A549 (cell line): ENCODE measurements at regions not wholly inside any gene's neighbourhood (a gene's known extent, or its start where the extent isn't known, plus 50 kb on each side); places are given as distances from the start of the nearest gene placed in this dataset.

ENCODE experiments used
- ATAC-seq, 2 experiments: fragments of 200-7000 bp in 1 of 2; fragments of >200 bp in 1 of 2; cut with Nextera tagmentation in 1 of 2; cut with Tn5 transposase in 1 of 2; 3 replicates each; pipeline versions ENCODE4 v1.8.0 to v1.9.1; 2018 to 2020; ENCODE audit warnings: mild to moderate bottlenecking in 1 of 2, moderate library complexity in 1 of 2
- CTCF ChIA-PET: fragments of 300-600 bp; sonication (Branson Sonifier 250); formaldehyde crosslinking; extraction: SDS; loops from one replicate; lab custom pipeline; 2021; ENCODE audit warnings: antibody characterized with exemption, inconsistent platforms; lab: Yijun Ruan, JAX
- POLR2A ChIA-PET: fragments of 350-600 bp; formaldehyde crosslinking; extraction: SDS; loops from one replicate; lab custom pipeline; 2021; ENCODE audit warnings: antibody characterized with exemption, inconsistent platforms; lab: Yijun Ruan, JAX
- DNase-seq, 2 experiments: peaks; one replicate each; pipeline versions ENCODE4 v3.0.0 to v3.0.0-alpha.2; 2011 to 2016; ENCODE audit warnings: low read depth in 1 of 2, low spot score in 1 of 2
- FAIRE-seq: peaks from 2 replicates; lab custom pipeline; 2011; peaks lifted over from hg19 to GRCh38; lab: Jason Lieb, UNC
- H3K27ac ChIP-seq, 2 experiments: fragments of >200 bp; sonication (Bioruptor Twin); formaldehyde crosslinking; 3 replicates each; pipeline ENCODE4 v1.5.1; 2016 to 2017
- H3K4me1 ChIP-seq: fragments of >200 bp; sonication (Bioruptor Twin); formaldehyde crosslinking; 3 replicates; pipeline ENCODE4 v1.6.1; 2016
- H3K4me2 ChIP-seq: fragments of >200 bp; sonication (Bioruptor Twin); formaldehyde crosslinking; 3 replicates; pipeline ENCODE4 v1.6.1; 2016
- H3K4me3 ChIP-seq: fragments of >200 bp; sonication (Bioruptor Twin); formaldehyde crosslinking; 3 replicates; pipeline ENCODE4 v1.5.1; 2016
- H3K9me3 ChIP-seq: fragments of >200 bp; sonication (Bioruptor Twin); formaldehyde crosslinking; 3 replicates; pipeline ENCODE4 v1.6.1; 2016
- CEBPB ChIP-seq, 2 experiments: fragments of >200 bp in 1 of 2; sonication (Bioruptor Twin) in 1 of 2; formaldehyde crosslinking in 1 of 2; IDR thresholded peaks; 2 replicates each; pipeline ENCODE4 v1.6.1; 2012 to 2016
- CHD2 ChIP-seq: fragments of 150-350 bp; IDR thresholded peaks from 2 replicates; pipeline ENCODE4 v1.6.1; 2014; ENCODE audit warnings: low read length; ENCODE audit not compliant: partially characterized antibody
- EHMT2 ChIP-seq: fragments of 200-600 bp; sonication (generic); IDR thresholded peaks from 2 replicates; pipeline ENCODE4 v1.6.1; 2016; ENCODE audit warnings: antibody characterized with exemption, low read depth, mild to moderate bottlenecking, moderate library complexity
- EP300 ChIP-seq, 2 experiments: fragments of >200 bp; sonication (Bioruptor Twin); formaldehyde crosslinking; IDR thresholded peaks; 2 replicates in 1 of 2; 3 replicates in 1 of 2; pipeline ENCODE4 v1.6.1; 2016 to 2017
- FOSB ChIP-seq: fragments of 250-450 bp; sonication (Bioruptor Pico); IDR thresholded peaks from 2 replicates; pipeline ENCODE4 v1.5.0; 2020; ENCODE audit warnings: mild to moderate bottlenecking, moderate library complexity
- FOSL2 ChIP-seq, 2 experiments: fragments of 450-650 bp in 1 of 2; fragments of >200 bp in 1 of 2; sonication (Bioruptor Twin) in 1 of 2; formaldehyde crosslinking; IDR thresholded peaks; 2 replicates each; pipeline versions ENCODE4 v1.5.0 to v1.6.1; 2016 to 2020; ENCODE audit warnings: mild to moderate bottlenecking in 1 of 2, moderate library complexity in 1 of 2
- FOXS1 ChIP-seq: fragments of 250-450 bp; sonication (Bioruptor Pico); IDR thresholded peaks from 2 replicates; pipeline ENCODE4 v1.5.0; 2020; ENCODE audit warnings: mild to moderate bottlenecking, moderate library complexity
- GATA3 ChIP-seq: IDR thresholded peaks from 2 replicates; pipeline ENCODE4 v1.6.1; 2012; ENCODE audit warnings: borderline replicate concordance
- HEYL ChIP-seq: fragments of 250-450 bp; sonication (Bioruptor Pico); IDR thresholded peaks from 2 replicates; pipeline ENCODE4 v1.8.0; 2021; ENCODE audit warnings: mild to moderate bottlenecking, moderate library complexity
- JUN ChIP-seq, 2 experiments: fragments of >200 bp; sonication (Bioruptor Twin); formaldehyde crosslinking; IDR thresholded peaks; 2 replicates in 1 of 2; 3 replicates in 1 of 2; pipeline ENCODE4 v1.6.1; 2016 to 2017
- MYC ChIP-seq: IDR thresholded peaks from 2 replicates; pipeline ENCODE4 v1.6.1; 2012; ENCODE audit warnings: mild to moderate bottlenecking, inconsistent platforms, low read length, improper control_type of control experiment, borderline replicate concordance
- PHF8 ChIP-seq: fragments of 200-600 bp; sonication (generic); IDR thresholded peaks from 2 replicates; pipeline ENCODE4 v1.6.1; 2016; ENCODE audit warnings: low read depth, mild to moderate bottlenecking, antibody characterized with exemption, moderate library complexity, borderline replicate concordance
- RAD21 ChIP-seq, 2 experiments: fragments of >200 bp in 1 of 2; sonication (Bioruptor Twin) in 1 of 2; formaldehyde crosslinking in 1 of 2; IDR thresholded peaks in 1 of 2; conservative IDR thresholded peaks in 1 of 2; 2 replicates in 1 of 2; 3 replicates in 1 of 2; pipeline ENCODE4 v1.6.1; 2012 to 2018; ENCODE audit warnings: inconsistent platforms in 1 of 2
- REST ChIP-seq: fragments of 200-600 bp; sonication (generic); IDR thresholded peaks from 2 replicates; pipeline ENCODE4 v1.6.1; 2016; ENCODE audit warnings: antibody characterized with exemption, mild to moderate bottlenecking, moderate library complexity
- RNF2 ChIP-seq: fragments of 200-600 bp; sonication (generic); IDR thresholded peaks from 2 replicates; pipeline ENCODE4 v1.6.1; 2016; ENCODE audit warnings: low read depth, mild to moderate bottlenecking, antibody characterized with exemption, moderate library complexity, borderline replicate concordance
- SREBF2 ChIP-seq: fragments of 450-650 bp; IDR thresholded peaks from 2 replicates; pipeline ENCODE4 v1.6.1; 2014; ENCODE audit warnings: mild to moderate bottlenecking, moderate library complexity
- TP53 ChIP-seq: fragments of 250-450 bp; sonication (Bioruptor Pico); IDR thresholded peaks from 2 replicates; pipeline ENCODE4 v1.5.0; 2021; ENCODE audit warnings: mild to moderate bottlenecking, moderate library complexity
- ZC3H11A ChIP-seq: fragments of 450-650 bp; IDR thresholded peaks from 2 replicates; pipeline ENCODE4 v1.6.1; 2014; ENCODE audit warnings: antibody characterized with exemption, mild to moderate bottlenecking
- ZSCAN20 ChIP-seq: fragments of 250-450 bp; sonication (Bioruptor Pico); IDR thresholded peaks from 2 replicates; pipeline ENCODE4 v1.8.0; 2022; ENCODE audit warnings: mild to moderate bottlenecking, moderate library complexity
- whole genome bisulfite sequencing: methylation state at CpG from one replicate; pipeline ENCODE4 v1.1.6; 2017; ENCODE audit errors: missing lambda C conversion rate; 5-methylcytosine and 5-hydroxymethylcytosine counted together
- TF ChIP-seq, protein P1 (sequence below): fragments of 150-350 bp; IDR thresholded peaks from 2 replicates; pipeline ENCODE4 v1.6.1; 2014; ENCODE audit warnings: low read depth, mild to moderate bottlenecking, low read length
- TF ChIP-seq, protein P2 (sequence below): fragments of 250-450 bp; sonication (Bioruptor Pico); IDR thresholded peaks from 2 replicates; pipeline ENCODE4 v1.5.0; 2020; ENCODE audit warnings: low read depth, mild to moderate bottlenecking, moderate library complexity

DNA sequence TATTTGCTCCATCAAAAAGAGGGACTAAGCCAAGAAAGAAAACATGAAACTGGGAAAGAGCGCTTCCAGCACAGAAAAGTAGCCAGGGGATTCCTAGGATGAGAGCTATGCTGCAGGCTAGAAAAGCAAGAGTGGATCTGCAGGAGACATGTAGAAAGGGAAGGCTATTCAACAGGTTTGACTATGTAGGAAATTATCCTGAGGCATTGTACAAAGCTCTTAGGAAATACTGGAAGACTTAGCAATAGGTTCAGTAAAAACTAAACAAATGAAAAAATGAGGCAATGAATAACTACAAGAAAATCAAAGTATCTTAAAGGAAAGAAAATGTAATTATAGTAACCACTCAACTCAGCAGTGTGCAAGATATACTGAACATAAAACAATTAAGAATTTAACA is 178.7 kb upstream of the FOXN2 start:
- Histone ChIP-seq H3K4me1 (no peaks in the 10 kb centered on the region), H3K4me3 (no peak overlapping the region), H3K4me2 (no peak overlapping the region), H3K27ac (no peak overlapping the region), H3K9me3 (no peaks in the 10 kb centered on the region)
- ChIA-PET CTCF (interaction anchor here (1.5 to 1.7 kb wide), 2 partner anchors 10 to 29 kb away, joined by 3 to 5 read pairs; no protein-coding TSS in a partner anchor), POLR2A (no interaction called here)
- WGBS, result 86% methylated on average over 1 of the region's 1 CpG
- ATAC-seq (no peak), DNase-seq (no peak), FAIRE-seq (no peak)
- no peak for TF ChIP-seq JUN (IDR thresholded peaks at IDR 0.05)
- no peak for TF ChIP-seq SREBF2
- TF ChIP-seq EHMT2, result no peak
- TF ChIP-seq MYC, result no peak
- no peak for TF ChIP-seq RNF2
- TF ChIP-seq CEBPB (IDR thresholded peaks at IDR 0.05), result no peak
- no peak for TF ChIP-seq CHD2

DNA sequence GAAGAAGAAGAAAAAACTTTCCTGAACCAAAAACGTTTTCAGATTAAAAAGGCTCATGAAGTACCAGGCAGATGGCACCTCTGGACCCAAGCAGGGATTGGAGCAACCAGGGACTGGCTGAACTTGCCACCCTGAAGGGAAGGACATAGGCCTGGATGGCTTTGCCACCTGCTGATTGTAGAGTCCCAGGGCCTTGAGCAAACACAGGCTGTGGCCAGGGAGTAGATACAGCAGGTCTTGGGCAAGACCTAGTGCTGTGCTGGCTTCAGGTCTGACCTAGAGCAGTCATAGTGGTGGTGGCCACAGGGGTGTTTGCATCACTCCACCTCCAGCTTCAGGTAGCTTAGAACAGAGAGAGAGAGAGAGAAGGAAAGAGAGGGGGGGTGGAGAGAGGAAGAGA is 176.7 kb upstream of the FOXN2 start:
- ChIA-PET POLR2A (no interaction called here), CTCF (no interaction called here)
- H3K4me3 ChIP-seq, result no peak overlapping the region
- no peak for TF ChIP-seq PHF8
- TF ChIP-seq, protein P1, sequence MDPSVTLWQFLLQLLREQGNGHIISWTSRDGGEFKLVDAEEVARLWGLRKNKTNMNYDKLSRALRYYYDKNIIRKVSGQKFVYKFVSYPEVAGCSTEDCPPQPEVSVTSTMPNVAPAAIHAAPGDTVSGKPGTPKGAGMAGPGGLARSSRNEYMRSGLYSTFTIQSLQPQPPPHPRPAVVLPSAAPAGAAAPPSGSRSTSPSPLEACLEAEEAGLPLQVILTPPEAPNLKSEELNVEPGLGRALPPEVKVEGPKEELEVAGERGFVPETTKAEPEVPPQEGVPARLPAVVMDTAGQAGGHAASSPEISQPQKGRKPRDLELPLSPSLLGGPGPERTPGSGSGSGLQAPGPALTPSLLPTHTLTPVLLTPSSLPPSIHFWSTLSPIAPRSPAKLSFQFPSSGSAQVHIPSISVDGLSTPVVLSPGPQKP, result no peak
- TF ChIP-seq FOSL2 (IDR thresholded peaks at IDR 0.05), result no peak
- no peak for TF ChIP-seq FOSL2 (CRISPR knock-in tag; IDR thresholded peaks at IDR 0.05)
- no peak for TF ChIP-seq HEYL (CRISPR knock-in tag)
- TF ChIP-seq, protein P2, sequence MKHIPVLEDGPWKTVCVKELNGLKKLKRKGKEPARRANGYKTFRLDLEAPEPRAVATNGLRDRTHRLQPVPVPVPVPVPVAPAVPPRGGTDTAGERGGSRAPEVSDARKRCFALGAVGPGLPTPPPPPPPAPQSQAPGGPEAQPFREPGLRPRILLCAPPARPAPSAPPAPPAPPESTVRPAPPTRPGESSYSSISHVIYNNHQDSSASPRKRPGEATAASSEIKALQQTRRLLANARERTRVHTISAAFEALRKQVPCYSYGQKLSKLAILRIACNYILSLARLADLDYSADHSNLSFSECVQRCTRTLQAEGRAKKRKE (CRISPR knock-in tag), result no peak
- no peak for TF ChIP-seq REST
- TF ChIP-seq CEBPB (IDR thresholded peaks at IDR 0.05), result no peak
- no peak for TF ChIP-seq EP300 (IDR thresholded peaks at IDR 0.05)
- no peak for TF ChIP-seq TP53 (CRISPR knock-in tag)
- no peak for TF ChIP-seq RNF2
- no peak for TF ChIP-seq GATA3
- TF ChIP-seq ZC3H11A, result no peak
- no peak for TF ChIP-seq ZSCAN20 (CRISPR knock-in tag)
- no peak for TF ChIP-seq RAD21 (conservative IDR thresholded peaks at IDR 0.05 in 1 of 2, IDR thresholded peaks at IDR 0.05 in 1 of 2)
- TF ChIP-seq FOSB (CRISPR knock-in tag), result no peak
- no peak for TF ChIP-seq FOXS1 (CRISPR knock-in tag)
- WGBS, result 0% methylated on average over 1 of the region's 1 CpG
- H3K4me2 ChIP-seq, result no peak overlapping the region
- FAIRE-seq (no peak), DNase-seq (no peak), ATAC-seq (peak; percentile 30 to 41; a peak in 3 of 6 replicates)
- no peaks in the 10 kb centered on the region for H3K4me1 ChIP-seq
- H3K9me3 ChIP-seq, result no peaks in the 10 kb centered on the region
- no peak overlapping the region for H3K27ac ChIP-seq
